DOHH2 (cell line): ENCODE measurements at regions not wholly inside any gene's neighbourhood (a gene's known extent, or its start where the extent isn't known, plus 50 kb on each side); places are given as distances from the start of the nearest gene placed in this dataset.

ENCODE experiments used
- EZH2phosphoT487 ChIP-seq: fragments of 200-600 bp; sonication (generic); IDR thresholded peaks from 2 replicates; pipeline ENCODE4 v1.6.1; 2017; ENCODE audit warnings: borderline replicate concordance, mild to moderate bottlenecking, antibody characterized with exemption, low read length, moderate library complexity, mixed read lengths
- TF ChIP-seq, protein P1 (sequence below): fragments of 200-600 bp; sonication (generic); IDR thresholded peaks from one replicate; pipeline ENCODE4 v1.5.1; 2014; ENCODE audit warnings: antibody characterized with exemption, mild to moderate bottlenecking, low read depth, low read length; ENCODE audit not compliant: poor library complexity, severe bottlenecking

DNA sequence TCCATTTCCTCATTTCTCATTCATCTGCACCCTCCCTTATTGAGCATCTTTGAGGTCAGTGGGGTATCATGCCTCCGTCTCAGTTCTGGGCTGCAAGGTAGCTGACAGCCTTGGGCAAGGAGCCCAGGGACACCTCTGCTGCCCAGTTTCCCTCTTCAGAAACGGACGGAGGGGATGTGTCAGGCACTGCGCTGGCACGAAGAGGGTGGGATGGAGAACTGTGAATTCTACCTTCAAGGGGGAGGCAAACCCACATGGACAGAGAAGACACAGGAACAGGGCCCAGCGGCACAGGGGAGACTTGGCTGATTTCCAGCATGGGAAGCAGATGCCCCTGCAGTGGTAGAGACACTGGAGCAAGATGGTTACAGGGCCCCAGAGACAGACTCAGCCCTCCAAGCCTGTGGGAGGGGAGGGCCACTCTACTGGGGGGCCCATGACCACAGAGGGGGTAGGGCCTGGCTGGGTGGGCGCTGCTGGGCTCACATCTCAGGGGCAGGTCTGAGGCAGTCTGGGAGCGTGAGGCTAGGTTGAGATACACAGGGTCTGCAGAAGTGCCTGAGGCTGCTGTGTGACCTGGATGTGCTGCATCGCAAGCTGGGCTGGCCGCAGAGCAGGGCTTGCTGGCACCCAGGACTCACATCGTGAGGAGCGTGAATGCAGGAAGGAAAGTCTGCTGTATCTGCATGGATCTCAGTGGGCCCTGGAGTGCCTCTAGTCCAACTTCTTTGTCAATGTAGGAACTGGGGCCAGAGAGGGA lies 92.3 kb downstream of the HS1BP3 start:
- TF ChIP-seq, protein P1, sequence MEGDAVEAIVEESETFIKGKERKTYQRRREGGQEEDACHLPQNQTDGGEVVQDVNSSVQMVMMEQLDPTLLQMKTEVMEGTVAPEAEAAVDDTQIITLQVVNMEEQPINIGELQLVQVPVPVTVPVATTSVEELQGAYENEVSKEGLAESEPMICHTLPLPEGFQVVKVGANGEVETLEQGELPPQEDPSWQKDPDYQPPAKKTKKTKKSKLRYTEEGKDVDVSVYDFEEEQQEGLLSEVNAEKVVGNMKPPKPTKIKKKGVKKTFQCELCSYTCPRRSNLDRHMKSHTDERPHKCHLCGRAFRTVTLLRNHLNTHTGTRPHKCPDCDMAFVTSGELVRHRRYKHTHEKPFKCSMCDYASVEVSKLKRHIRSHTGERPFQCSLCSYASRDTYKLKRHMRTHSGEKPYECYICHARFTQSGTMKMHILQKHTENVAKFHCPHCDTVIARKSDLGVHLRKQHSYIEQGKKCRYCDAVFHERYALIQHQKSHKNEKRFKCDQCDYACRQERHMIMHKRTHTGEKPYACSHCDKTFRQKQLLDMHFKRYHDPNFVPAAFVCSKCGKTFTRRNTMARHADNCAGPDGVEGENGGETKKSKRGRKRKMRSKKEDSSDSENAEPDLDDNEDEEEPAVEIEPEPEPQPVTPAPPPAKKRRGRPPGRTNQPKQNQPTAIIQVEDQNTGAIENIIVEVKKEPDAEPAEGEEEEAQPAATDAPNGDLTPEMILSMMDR: no peak
- TF ChIP-seq EZH2phosphoT487: no peak
